ENCODE measurements at regions not wholly inside any gene's neighbourhood (a gene's known extent, or its start where the extent isn't known, plus 50 kb on each side); places are given as distances from the start of the nearest gene placed in this dataset.

- DNase-seq (ENCODE audit: low read depth): no peak
Measured at GRCh38 chr6:164453835-164454234, 855.6 kb downstream of the C6orf118 start.

GRCh38 chr6:164442572-164442971 is 866.8 kb downstream of the C6orf118 start:
- DNase-seq (ENCODE audit: low read depth): no peak

- no peak for DNase-seq (ENCODE audit: low read depth)
Measured at GRCh38 chr6:164439331-164439730, 870.1 kb downstream of the C6orf118 start.

- DNase-seq (ENCODE audit: low read depth): no peak
Measured at GRCh38 chr6:164436976-164437375, 872.4 kb downstream of the C6orf118 start.

- no peak for DNase-seq (ENCODE audit: low read depth)
Measured at GRCh38 chr6:164427728-164428402, 881.5 kb downstream of the C6orf118 start.

GRCh38 chr6:164424489-164424888 is 884.9 kb downstream of the C6orf118 start:
- DNase-seq (ENCODE audit: low read depth): no peak

GRCh38 chr6:164419099-164419498 is 890.3 kb downstream of the C6orf118 start:
- DNase-seq (ENCODE audit: low read depth): no peak

- no peak for DNase-seq (ENCODE audit: low read depth)
Measured at GRCh38 chr6:164418262-164418588, 891.2 kb downstream of the C6orf118 start.

GRCh38 chr6:164417537-164418261 is 891.7 kb downstream of the C6orf118 start:
- DNase-seq (ENCODE audit: low read depth): no peak

- DNase-seq (ENCODE audit: low read depth): no peak
Measured at GRCh38 chr6:164415832-164416563, 893.4 kb downstream of the C6orf118 start.

GRCh38 chr6:164414695-164415094 is 894.7 kb downstream of the C6orf118 start:
- DNase-seq (ENCODE audit: low read depth): no peak

- no peak for DNase-seq (ENCODE audit: low read depth)
Measured at GRCh38 chr6:164412566-164412965, 896.8 kb downstream of the C6orf118 start.

- no peak for DNase-seq (ENCODE audit: low read depth)
Measured at GRCh38 chr6:164410017-164410416, 899.4 kb downstream of the C6orf118 start.

- no peak for DNase-seq (ENCODE audit: low read depth)
Measured at GRCh38 chr6:164409309-164410009, 899.9 kb downstream of the C6orf118 start.

- no peak for DNase-seq (ENCODE audit: low read depth)
Measured at GRCh38 chr6:164408868-164409267, 900.5 kb downstream of the C6orf118 start.

- DNase-seq (ENCODE audit: low read depth): no peak
Measured at GRCh38 chr6:164404812-164405488, 904.5 kb downstream of the C6orf118 start.

- DNase-seq (ENCODE audit: low read depth): no peak
Measured at GRCh38 chr6:164401871-164402270, 907.5 kb downstream of the C6orf118 start.

- DNase-seq (ENCODE audit: low read depth): no peak
Measured at GRCh38 chr6:164398647-164399046, 910.8 kb downstream of the C6orf118 start.

GRCh38 chr6:164396071-164397047 is 913.0 kb downstream of the C6orf118 start:
- DNase-seq (ENCODE audit: low read depth): no peak

- DNase-seq (ENCODE audit: low read depth): no peak
Measured at GRCh38 chr6:164379795-164380194, 929.6 kb downstream of the C6orf118 start.

GRCh38 chr6:164378330-164378729 is 931.1 kb downstream of the C6orf118 start:
- no peak for DNase-seq (ENCODE audit: low read depth)

All from activated T-helper 9 cell treated with anti-CD3 and anti-CD28 coated beads, Interleukin-2, amount 50 U/mL, for 16 hours (primary cell).